SU-DHL-6 (cell line): ENCODE measurements at regions not wholly inside any gene's neighbourhood (a gene's known extent, or its start where the extent isn't known, plus 50 kb on each side); places are given as distances from the start of the nearest gene placed in this dataset.

Experiments used
- H2AFZ ChIP-seq: fragments of 200-600 bp; sonication (generic); 2 replicates; pipeline ENCODE4 v1.6.1; 2014; ENCODE audit warnings: low read depth, mild to moderate bottlenecking, moderate library complexity, mixed read lengths, antibody characterized with exemption, low read length; ENCODE audit not compliant: severe bottlenecking
- H3F3A ChIP-seq: fragments of 200-600 bp; shearing (Covaris generic); 2 replicates; pipeline ENCODE4 v1.6.0; 2016; ENCODE audit warnings: antibody characterized with exemption, mild to moderate bottlenecking; ENCODE audit not compliant: insufficient read depth
- H3K27ac ChIP-seq: fragments of 200-600 bp; sonication (generic); 2 replicates; pipeline ENCODE4 v1.5.1; 2016; ENCODE audit warnings: low read depth, mild to moderate bottlenecking, low read length, moderate library complexity, mixed read lengths
- H3K27me3 ChIP-seq: fragments of 200-600 bp; sonication (generic), shearing (Covaris generic); 2 replicates; pipeline ENCODE4 v1.6.0; 2014; ENCODE audit warnings: mild to moderate bottlenecking, low read length
- H3K36me3 ChIP-seq: fragments of 200-600 bp; sonication (generic); 2 replicates; pipeline ENCODE4 v1.6.1; 2014; ENCODE audit warnings: mild to moderate bottlenecking, low read length, mixed read lengths
- H3K4me2 ChIP-seq: fragments of 300-600, 200-600 bp; shearing (Covaris generic), sonication (generic); 2 replicates; pipeline ENCODE4 v1.6.0; 2014; ENCODE audit warnings: low read length, low read depth, mild to moderate bottlenecking; ENCODE audit not compliant: poor library complexity, severe bottlenecking
- H3K4me3 ChIP-seq: fragments of 200-600 bp; sonication (generic); 2 replicates; pipeline ENCODE4 v1.5.1; 2014; ENCODE audit warnings: antibody characterized with exemption, low read length, mild to moderate bottlenecking, mixed read lengths; ENCODE audit not compliant: insufficient read depth, poor library complexity, severe bottlenecking
- H3K79me2 ChIP-seq: fragments of 200-600 bp; sonication (generic); 2 replicates; pipeline ENCODE4 v1.6.1; 2014; ENCODE audit warnings: mild to moderate bottlenecking, low read length, moderate library complexity; ENCODE audit not compliant: insufficient read depth
- H3K9ac ChIP-seq: fragments of 200-600 bp; sonication (generic); 2 replicates; pipeline ENCODE4 v1.7.0; 2014; ENCODE audit warnings: mild to moderate bottlenecking, low read length
- H3K9me2 ChIP-seq: fragments of 200-600 bp; sonication (generic); replicated peaks from 2 replicates; pipeline ENCODE4 v1.6.1; 2014; ENCODE audit warnings: low read length; ENCODE audit not compliant: insufficient read depth
- H3K9me3 ChIP-seq: fragments of 200-600 bp; sonication (generic); 2 replicates; pipeline ENCODE4 v1.6.1; 2014; ENCODE audit warnings: low read length, mixed read lengths; ENCODE audit not compliant: insufficient read depth
- H4K20me1 ChIP-seq: fragments of 200-600 bp; sonication (generic); 2 replicates; pipeline ENCODE4 v1.6.1; 2014; ENCODE audit warnings: low read depth, mild to moderate bottlenecking, antibody characterized with exemption, low read length, moderate library complexity, mixed read lengths
- CTCF ChIP-seq: fragments of 200-600 bp; sonication (generic); IDR thresholded peaks from one replicate; pipeline ENCODE4 v1.5.1; 2017; ENCODE audit warnings: antibody characterized with exemption, mild to moderate bottlenecking, low read length, moderate library complexity; ENCODE audit not compliant: insufficient read depth, poor library complexity, severe bottlenecking
- EZH2phosphoT487 ChIP-seq: fragments of 200-600 bp; sonication (generic), shearing (Covaris generic); conservative IDR thresholded peaks from 2 replicates; pipeline ENCODE4 v1.6.1; 2018; ENCODE audit warnings: mild to moderate bottlenecking, antibody characterized with exemption, low read length, moderate library complexity, mixed read lengths

GRCh38 chr21:31530364-31530763 is 129.1 kb upstream of the SOD1 start:
- Histone ChIP-seq H3K9ac (no peak overlapping the region), H3K27ac (no peak overlapping the region), H3K4me2 (no peak overlapping the region), H3K27me3 (no peaks in the 10 kb centered on the region), H4K20me1 (no peaks in the 10 kb centered on the region), H3K79me2 (peaks cover 64% of the 10 kb centered on the region), H3F3A (no peaks in the 10 kb centered on the region), H3K36me3 (no peaks in the 10 kb centered on the region), H3K9me2 (no peaks in the 10 kb centered on the region), H3K9me3 (no peaks in the 10 kb centered on the region), H2AFZ (no peak overlapping the region), H3K4me3 (no peak overlapping the region)
- TF ChIP-seq CTCF: no peak

- Histone ChIP-seq H3K9ac (no peak overlapping the region), H4K20me1 (no peaks in the 10 kb centered on the region), H3K9me2 (no peaks in the 10 kb centered on the region), H3K4me3 (no peak overlapping the region), H3K9me3 (no peaks in the 10 kb centered on the region), H3K79me2 (peaks cover 65% of the 10 kb centered on the region), H2AFZ (no peak overlapping the region), H3K27me3 (no peaks in the 10 kb centered on the region), H3F3A (no peaks in the 10 kb centered on the region), H3K27ac (no peak overlapping the region), H3K36me3 (no peaks in the 10 kb centered on the region), H3K4me2 (no peak overlapping the region)
- TF ChIP-seq EZH2phosphoT487 (no peak), CTCF (no peak)
These were observed 130.1 kb upstream of the SOD1 start for GRCh38 chr21:31529406-31529805.

DNA sequence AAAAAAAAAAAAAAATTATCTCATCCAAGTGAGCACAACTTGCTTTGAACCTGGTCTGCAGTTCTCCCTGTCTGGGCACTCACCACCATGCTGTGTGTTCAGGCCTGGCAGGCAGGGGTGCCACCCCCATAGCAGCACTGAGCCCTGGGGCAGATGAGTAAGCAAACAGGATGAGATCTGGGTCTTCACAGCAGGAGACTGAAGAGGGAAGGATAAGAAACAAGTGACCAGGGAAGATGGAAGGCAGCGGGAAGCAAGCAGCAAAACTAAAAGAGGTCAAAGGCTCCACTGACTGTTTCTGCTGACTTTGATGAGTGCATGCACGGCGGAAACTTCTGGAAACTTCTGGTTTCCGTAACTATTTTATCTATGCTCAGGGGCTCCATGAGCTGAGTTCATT is 133.5 kb upstream of the SOD1 start:
- H3K36me3 ChIP-seq: no peaks in the 10 kb centered on the region
- no peak overlapping the region for H3K4me3 ChIP-seq
- H3F3A ChIP-seq: no peaks in the 10 kb centered on the region
- H3K9me3 ChIP-seq: no peaks in the 10 kb centered on the region
- H3K27ac ChIP-seq: no peak overlapping the region
- TF ChIP-seq EZH2phosphoT487: no peak
- no peak for TF ChIP-seq CTCF
- H2AFZ ChIP-seq: no peak overlapping the region
- no peaks in the 10 kb centered on the region for H3K27me3 ChIP-seq
- no peaks in the 10 kb centered on the region for H3K9me2 ChIP-seq
- peaks cover 57% of the 10 kb centered on the region for H3K79me2 ChIP-seq
- no peak overlapping the region for H3K9ac ChIP-seq
- H3K4me2 ChIP-seq: no peak overlapping the region
- H4K20me1 ChIP-seq: peaks cover 6% of the 10 kb centered on the region; the same call in 1 of the 2 replicates

- H3F3A ChIP-seq: no peaks in the 10 kb centered on the region
- no peak for TF ChIP-seq CTCF
- TF ChIP-seq EZH2phosphoT487: no peak
These were observed 135.4 kb upstream of the SOD1 start for GRCh38 chr21:31524140-31524539.

More at GRCh38 chr21:31524140-31524539, 135.4 kb upstream of the SOD1 start:
- Histone ChIP-seq H3K4me2 (no peak overlapping the region), H3K79me2 (peaks cover 52% of the 10 kb centered on the region), H3K9me2 (no peaks in the 10 kb centered on the region), H3K36me3 (no peaks in the 10 kb centered on the region), H3K4me3 (no peak overlapping the region), H3K27ac (no peak overlapping the region), H3K27me3 (no peaks in the 10 kb centered on the region), H3K9me3 (no peaks in the 10 kb centered on the region), H2AFZ (no peak overlapping the region), H4K20me1 (peaks cover 6% of the 10 kb centered on the region; the same call in 1 of the 2 replicates), H3K9ac (no peak overlapping the region)
